VCaP (cell line): ENCODE measurements at regions not wholly inside any gene's neighbourhood (a gene's known extent, or its start where the extent isn't known, plus 50 kb on each side); places are given as distances from the start of the nearest gene placed in this dataset.
"Not testable (repeated sequence)": the region's sequence is repeated elsewhere in the genome, so short reads cannot be mapped to it uniquely, and the experiment has no call there.

ENCODE experiments used
- H3K27ac ChIP-seq: fragments of 450-650 bp; 2 replicates; pipeline ENCODE4 v1.5.1; 2017
- TF ChIP-seq, protein P1 (sequence below): fragments of 450-650 bp; conservative IDR thresholded peaks from 2 replicates; pipeline ENCODE4 v1.5.1; 2017; ENCODE audit warnings: mild to moderate bottlenecking, moderate library complexity

- TF ChIP-seq, protein P1, sequence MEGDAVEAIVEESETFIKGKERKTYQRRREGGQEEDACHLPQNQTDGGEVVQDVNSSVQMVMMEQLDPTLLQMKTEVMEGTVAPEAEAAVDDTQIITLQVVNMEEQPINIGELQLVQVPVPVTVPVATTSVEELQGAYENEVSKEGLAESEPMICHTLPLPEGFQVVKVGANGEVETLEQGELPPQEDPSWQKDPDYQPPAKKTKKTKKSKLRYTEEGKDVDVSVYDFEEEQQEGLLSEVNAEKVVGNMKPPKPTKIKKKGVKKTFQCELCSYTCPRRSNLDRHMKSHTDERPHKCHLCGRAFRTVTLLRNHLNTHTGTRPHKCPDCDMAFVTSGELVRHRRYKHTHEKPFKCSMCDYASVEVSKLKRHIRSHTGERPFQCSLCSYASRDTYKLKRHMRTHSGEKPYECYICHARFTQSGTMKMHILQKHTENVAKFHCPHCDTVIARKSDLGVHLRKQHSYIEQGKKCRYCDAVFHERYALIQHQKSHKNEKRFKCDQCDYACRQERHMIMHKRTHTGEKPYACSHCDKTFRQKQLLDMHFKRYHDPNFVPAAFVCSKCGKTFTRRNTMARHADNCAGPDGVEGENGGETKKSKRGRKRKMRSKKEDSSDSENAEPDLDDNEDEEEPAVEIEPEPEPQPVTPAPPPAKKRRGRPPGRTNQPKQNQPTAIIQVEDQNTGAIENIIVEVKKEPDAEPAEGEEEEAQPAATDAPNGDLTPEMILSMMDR = no peak
- H3K27ac ChIP-seq = no peak overlapping the region
Measured at GRCh38 chr2:3899536-3900155, 196.3 kb downstream of the DCDC2C start.

- H3K27ac ChIP-seq = no peak overlapping the region
- TF ChIP-seq, protein P1 = no peak
Measured at GRCh38 chr2:3902131-3902530, 198.8 kb downstream of the DCDC2C start.

GRCh38 chr2:3904061-3904460 lies 200.7 kb downstream of the DCDC2C start:
- TF ChIP-seq, protein P1 = no peak
- no peak overlapping the region for H3K27ac ChIP-seq

DNA sequence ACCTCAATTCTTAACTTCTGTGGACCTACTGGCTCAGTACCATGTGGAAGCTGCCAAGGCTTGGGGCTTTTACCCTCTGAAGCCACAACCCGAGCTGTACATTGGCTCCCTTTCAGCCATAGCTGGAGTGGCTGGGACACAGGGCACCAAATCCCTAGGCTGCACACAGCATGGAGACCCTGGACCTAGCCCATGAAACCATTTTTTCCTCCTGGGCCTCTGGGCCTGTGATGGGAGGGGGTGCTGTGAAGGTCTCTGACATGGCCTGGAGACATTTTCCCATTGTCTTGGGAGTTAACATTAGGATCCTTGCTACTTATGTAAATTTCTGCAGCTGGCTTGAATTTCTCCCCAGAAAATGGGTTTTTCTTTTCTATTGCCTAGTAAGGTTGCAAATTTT lies 205.1 kb downstream of the DCDC2C start:
- H3K27ac ChIP-seq = not testable (repeated sequence)

DNA sequence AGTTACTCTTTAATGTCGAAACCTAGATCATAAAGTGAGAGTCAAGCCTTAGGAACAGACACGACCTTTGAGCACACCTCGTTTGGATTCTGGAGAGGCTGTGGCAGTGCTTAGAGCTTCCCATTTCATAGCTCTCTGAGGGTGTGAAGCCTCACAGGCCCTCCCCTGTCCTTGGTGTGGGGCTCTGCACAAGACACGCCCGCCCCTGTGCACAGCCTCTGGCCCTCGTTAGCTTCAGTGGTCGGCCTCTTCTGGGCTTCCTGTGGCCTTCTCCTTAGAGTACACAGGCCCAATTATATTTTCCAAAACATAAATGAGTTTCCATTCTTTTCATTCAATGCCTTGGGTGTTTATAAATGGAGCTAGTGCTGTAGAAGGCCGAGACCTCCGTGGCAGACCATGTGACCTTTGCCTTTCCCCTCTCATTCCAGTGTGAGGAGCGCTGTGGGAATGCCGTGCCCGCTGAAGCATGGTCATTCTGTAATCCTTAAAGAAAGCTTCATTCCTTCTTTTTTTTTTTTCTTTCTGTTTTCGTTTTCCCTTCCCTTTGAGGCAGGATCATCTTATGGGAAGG lies 208.6 kb downstream of the DCDC2C start:
- H3K27ac ChIP-seq = no peak overlapping the region
- TF ChIP-seq, protein P1 = no peak

GRCh38 chr2:3913166-3913565 lies 209.8 kb downstream of the DCDC2C start:
- no peak overlapping the region for H3K27ac ChIP-seq

GRCh38 chr2:3914241-3914640 lies 210.9 kb downstream of the DCDC2C start:
- TF ChIP-seq, protein P1 = no peak
- H3K27ac ChIP-seq = no peak overlapping the region

More at GRCh38 chr2:3913166-3913565, 209.8 kb downstream of the DCDC2C start:
- TF ChIP-seq, protein P1 = no peak

DNA sequence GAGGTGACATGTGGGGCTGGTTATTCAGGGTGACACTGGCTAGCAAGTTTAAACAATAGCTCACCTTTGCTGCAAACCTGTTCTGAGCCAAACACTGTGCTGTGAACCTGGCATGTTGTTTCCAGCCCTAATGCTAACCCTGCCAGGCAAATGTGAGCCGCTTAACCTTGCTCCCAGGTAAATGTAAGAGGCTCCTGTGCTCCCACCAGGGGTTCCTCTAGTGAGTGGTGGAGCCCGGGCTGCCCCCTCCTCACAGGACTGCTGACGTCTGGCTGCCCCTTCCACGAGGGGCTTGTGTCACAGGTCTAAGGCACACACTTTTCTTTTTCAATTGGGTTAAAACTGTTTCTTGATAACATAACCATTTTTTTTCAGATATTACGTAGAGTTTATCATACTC lies 223.7 kb downstream of the DCDC2C start:
- TF ChIP-seq, protein P1 = no peak
- no peak overlapping the region for H3K27ac ChIP-seq
